ENCODE measurements at regions not wholly inside any gene's neighbourhood (a gene's known extent, or its start where the extent isn't known, plus 50 kb on each side); places are given as distances from the start of the nearest gene placed in this dataset.
"Not testable (repeated sequence)": the region's sequence is repeated elsewhere in the genome, so short reads cannot be mapped to it uniquely, and the experiment has no call there.

DNA sequence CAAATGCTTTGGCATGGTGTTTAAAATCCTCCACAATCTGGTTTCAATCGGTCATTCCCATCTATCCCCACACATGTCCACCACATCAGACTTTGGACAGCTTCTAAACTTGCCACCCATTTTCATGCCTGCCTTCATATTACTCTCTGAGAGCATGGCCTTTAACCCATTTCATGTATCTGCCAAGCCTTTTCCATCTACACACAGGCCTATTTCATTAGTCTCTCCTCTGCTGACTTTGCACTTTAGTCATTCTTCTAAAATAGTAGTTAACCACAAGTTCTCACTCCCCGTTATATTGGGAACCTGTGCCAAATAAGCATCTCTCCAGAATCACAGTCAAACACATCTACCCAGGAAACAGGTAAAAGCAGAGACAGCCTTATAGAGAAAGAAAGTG is 142.2 kb downstream of the MZT1 start:
- no peak for DNase-seq

DNA sequence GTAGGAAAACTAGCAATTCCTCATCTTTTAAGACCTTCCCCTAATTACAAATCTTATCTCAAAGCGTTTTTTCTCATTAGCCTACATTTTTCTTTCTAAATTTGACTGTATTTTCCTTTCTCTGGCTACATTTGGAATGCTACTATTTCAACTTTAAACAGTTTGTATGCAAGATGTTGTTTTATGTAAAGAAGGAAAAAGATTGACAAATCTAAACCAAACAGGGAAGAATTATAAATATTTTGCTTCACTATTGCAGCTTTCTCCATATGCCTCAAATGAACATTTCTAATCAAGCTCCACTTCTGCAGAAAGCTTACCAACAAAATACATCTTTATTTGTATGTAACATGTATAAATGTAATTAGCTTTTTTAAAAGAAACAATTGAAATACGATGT is 156.2 kb downstream of the MZT1 start:
- DNase-seq = no peak

DNA sequence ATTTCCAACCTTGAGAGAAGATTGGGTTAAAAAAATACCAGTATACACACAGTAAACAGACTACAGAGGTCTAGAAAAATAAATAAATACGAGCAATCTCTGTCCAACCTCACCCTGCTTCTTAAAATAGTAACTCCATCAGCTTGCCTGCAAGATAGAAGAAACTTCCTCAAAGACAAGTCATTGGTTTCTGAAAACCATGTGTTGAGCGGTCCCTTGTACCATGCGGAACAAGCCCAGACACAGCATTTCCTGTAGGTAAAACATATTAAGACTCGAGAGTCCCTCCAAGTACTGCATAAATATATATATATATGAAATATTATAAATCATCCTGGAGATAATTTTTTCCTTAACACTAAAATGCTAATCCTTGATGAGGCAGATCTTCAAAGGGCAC is 157.4 kb downstream of the MZT1 start:
- DNase-seq = no peak

DNA sequence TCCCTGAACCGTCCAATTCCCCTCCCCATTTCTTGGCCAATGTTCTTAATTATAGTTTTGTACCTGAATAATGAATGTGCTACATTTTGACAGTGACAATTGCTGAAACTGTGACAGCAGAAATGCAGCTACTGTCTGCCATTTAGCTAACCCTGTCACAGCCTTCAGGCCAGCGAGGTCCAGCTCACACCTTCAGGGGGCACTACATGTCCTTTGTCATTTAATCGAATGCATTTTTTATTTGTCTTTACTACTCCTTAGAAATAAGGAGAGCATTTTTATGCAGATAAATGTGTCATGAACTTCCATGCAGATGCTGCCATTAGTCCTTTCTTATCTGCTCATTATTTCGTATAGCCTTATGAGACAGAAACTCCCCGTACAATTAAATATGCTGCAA is 159.9 kb downstream of the MZT1 start:
- DNase-seq = no peak

DNA sequence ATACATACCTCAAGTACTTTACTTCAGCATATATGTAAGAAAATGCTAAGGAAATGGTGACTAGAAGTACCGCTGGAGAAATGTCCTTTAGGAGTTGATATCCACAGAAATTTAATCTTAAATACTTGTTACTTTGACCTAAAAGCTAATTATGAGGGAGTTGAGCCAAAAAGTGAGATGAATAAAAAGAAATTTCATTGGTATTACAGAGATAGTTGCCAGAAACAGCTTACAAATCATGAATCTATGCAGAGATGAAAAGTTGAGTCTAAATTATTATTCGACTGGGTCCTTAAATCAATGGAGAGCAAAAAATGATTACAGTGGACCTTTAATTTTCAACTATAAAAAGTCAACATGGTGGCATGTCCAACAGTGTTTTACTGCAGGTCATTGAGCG is 160.9 kb downstream of the MZT1 start:
- DNase-seq = no peak

DNA sequence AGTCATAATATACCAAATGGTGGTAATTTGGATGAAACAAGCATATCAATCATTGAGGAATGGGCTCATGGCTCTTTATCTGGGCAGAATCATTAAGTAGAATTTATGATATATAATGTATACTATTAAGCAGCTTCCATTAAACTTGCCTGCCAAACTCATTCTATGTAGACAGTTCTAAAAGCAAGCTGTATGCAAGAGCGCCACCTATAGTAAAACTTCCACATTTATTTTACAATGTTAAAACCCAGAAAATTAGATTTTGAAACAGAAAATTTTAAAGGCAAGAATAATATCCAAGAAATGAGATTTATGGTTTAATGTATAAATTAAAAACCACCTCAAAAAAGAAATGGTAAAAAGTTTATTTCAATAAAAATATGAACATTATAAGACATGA is 161.5 kb downstream of the MZT1 start:
- DNase-seq = peak; percentile 43

DNA sequence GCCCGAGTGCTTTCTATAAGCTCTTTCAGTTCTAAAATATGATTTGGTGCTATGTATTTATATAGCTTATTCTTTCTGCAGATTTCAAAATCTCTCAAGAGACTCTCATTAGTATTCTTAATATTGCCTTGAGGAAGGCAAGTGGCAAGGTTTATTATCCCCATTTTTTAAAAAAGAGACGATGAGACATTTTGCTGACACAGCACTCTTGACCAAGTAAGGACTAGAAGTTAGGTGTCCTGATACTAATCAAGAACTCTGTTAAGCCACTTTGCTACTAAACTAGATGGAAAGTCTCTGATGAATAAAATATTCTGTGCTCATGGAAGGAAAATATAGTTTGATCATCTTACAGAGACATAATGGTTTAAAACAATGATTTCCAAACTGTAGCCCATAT is 164.7 kb downstream of the MZT1 start:
- no peak for DNase-seq

DNA sequence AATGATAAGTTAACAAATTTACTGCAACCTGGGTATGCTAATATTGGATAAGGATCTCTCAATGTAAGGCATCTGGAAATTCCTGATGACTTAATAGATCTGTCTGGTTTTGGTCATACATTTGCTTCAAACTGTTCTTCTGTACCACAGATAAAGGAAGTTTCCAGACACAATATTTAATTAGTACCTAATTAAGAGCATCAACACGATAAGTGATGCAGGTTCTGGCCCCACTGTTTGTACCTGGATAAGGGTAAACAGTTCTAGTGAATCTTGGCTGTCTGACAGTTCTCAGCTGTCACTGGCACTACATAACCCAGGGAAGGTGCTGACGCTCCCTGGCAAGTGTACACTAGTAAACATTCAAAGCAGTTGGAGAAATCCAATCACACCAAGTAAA is 165.6 kb downstream of the MZT1 start:
- no peak for DNase-seq

DNA sequence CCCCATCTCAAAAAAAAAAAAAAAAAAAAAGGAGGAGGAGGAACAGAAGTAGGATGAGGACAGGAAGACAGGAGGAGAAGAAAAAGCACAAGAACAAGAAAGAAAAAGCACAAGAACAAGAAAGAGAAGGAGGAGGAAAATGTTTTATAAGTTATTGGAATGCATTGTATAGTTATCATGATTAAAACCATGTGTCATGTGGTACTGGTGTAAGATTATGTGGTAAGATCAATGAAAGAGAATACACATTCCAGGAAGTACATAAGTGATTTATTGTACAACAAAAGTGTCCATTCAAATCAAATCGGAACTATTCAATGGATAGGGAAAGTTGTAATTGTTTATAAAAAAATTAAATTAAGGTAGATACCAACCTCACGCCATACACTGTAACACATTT is 167.7 kb downstream of the MZT1 start:
- DNase-seq = no peak

DNA sequence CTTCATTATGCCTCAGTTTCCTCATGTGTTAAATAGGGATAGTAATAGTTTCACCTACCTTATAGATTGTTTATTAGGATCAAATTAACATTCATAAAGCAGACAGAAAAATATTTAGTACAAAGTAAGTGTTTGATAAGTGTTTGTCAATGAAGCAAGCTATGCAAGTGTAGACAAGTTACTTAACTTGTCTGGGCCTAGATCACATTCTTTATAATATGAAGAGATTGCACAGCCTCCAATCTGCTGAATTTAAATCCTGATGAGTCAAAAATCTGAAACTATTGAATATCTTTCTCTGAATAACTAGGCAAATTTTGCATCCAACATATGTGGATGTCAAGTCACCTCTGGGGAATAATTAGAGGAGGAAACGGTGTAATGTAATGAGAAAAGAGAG is 170.5 kb downstream of the MZT1 start:
- no peak for DNase-seq

DNA sequence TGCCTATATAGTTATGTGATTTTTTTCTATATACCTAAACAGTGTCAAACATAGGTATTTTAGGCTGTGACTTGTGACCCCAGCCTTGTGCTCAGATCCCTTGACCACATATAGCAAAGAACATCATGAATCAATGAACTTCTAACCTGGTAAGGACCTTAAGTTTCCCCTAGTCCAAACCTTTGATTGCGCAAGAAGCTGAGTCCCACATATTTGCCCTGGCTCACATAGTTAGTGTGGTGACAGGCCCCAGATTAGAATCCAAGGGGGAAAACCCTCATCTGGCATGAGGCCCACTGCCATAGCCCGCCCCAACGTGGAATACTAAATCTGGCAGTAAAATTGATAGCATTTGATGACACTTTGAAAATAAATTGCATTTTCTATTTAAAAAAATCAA is 171.8 kb downstream of the MZT1 start:
- no peak for DNase-seq

DNA sequence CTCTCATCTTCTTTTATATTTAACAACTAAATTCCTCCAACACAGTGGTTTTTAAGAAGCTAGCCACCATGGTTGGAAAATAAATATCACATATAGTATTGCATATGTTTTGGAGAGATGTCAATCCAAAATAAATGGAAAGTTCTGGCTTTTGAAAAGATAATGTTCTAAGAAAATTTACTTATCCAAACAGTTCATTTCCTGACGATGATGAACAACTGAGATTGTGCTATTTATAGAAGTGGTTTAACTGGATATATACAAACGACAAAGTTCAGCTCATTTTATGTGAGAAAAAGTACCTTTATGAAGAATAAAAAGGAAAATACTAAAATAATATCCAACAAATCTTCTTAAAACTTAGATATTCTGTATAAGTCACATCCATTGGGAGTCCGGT is 174.7 kb downstream of the MZT1 start:
- DNase-seq = no peak

DNA sequence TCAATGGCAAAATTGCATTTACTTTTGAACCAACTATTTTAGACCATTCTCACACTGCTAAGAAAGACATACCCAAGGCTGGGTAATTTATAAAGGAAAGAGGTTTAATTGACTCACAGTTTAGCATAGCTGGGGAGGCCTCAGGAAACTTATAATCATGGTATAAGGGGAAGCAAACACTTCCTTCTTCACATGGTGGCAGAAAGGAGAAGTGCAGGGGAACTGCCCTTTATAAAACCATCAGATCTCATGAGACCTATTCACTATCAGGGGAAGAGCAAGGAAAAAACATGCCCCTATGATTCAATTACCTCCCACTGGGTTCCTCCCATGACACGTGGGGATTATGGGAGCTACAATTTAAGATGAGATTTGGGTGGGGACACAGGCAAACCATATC is 181.5 kb downstream of the MZT1 start:
- DNase-seq = not testable (repeated sequence)

DNA sequence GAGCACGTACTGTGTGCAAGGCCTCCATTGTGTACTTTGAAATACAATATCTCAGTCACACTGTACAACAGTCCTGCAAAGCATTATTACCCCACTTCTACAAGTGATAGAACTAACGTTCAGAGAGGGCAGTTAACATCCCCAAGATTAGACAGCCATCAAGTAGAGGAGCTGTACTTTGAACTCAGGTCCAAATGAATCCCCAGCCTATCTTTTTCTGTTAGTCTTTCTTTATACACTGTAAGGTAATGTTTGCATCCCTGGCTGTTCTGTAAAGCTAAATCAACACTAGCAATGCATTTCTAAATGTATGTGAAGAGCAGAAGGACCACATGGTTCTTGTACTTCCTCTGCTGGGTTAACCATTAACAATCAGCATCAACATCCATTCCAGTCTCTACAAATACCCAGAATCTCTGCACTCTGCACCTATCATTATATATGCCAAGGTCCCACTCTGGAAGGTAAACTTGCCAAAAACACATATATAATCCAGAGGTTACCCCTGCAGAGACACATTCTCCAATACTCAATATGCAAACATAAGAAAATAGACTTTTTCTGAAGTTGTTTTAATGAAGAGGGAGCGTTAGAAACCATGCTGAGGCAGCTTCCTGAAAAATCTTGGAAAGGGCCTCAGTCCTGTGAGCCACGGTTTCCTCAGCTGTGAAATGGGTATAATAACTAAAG is 182.3 kb downstream of the MZT1 start:
- DNase-seq = no peak

DNA sequence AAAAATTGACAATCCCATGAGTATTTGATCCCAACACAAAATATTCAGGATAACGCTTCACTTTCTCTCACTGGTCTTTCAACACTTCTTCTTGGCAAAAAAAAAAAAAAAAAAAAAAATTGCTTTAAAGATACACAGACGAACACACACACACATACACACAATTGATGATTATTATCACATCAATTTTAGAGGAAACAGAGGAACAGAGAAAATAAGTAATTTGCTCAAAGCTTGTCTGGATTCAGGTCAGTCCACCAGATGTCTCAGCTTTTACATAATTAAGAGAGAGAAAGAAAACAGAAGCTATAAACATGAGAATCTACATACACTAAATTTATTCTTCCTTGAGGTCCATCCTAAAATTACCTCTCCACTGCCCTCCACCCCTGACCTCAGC is 183.4 kb downstream of the MZT1 start:
- no peak for DNase-seq

DNA sequence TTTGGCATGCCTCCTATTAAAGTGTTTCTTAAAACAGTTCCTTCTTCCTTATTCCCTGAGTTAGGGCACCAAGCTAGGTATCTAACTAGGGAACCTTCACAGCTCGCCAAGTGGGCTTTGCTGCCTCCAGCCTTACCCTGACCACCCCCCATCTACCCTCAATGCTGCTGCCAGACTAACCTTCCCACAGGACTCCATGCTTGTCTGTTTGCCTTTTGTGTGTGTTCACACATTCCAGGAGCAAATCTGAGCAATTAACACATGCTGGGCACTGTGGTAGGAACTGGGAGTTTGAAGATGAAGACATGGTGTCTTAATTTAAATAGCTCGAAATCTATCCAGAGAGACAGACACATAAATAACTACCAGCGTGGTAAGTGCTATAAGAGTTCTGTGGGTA is 185.2 kb downstream of the MZT1 start:
- no peak for DNase-seq

DNA sequence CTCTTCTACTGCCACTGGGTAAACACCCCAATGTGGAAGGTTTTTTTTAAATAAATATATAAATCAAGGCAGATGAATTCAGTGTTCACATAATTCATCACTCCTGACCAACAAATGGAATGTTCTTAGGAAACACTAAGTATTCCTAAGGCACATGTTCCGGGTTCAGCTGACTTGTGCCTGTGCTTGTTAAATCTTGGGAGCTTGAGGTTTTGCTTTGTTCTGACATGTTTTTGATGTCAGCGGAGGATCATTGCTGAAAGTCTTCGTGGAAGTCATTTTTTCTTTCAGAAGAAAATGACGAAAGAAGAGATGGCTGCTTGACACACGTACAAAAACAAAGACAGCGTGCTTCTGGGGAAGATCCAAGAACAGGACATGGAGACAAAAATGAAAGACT is 185.8 kb downstream of the MZT1 start:
- no peak for DNase-seq

DNA sequence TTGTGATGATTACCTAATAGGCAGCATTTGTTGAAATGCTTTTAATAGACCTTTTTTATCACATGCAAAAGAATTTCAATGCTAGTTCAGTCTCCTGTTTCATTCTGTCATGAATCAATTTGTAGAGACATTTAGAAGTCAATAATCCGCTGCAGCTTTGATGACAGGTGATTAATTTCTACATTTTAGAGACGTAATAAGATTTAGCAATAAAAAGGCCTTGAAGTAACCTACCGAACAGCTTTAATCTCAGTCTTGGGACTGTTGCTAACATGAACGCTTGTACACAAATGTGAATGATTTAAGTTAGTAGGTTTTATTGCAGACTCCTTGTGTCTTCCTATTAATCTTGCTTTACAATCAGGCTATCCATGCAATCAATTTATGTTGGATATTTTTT is 186.5 kb downstream of the MZT1 start:
- no peak for DNase-seq

DNA sequence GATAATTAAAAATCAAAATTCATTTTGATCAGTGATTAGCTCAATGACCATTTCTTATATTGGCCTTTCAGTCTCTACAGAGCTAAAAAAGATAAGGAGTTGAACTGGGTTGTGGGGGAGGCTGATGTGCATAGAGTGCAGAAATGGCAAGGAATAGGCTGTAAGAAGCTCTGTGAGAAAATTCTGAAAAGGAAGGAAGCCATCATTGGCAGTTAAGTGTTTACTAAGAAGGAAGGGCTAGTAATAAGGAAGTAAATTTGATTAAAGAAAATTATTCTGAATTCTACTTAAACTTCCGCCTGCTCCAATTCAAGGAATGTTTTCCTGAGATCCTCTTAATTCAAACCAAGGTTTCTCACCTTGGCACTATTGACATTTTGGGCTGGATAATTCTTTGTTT is 187.5 kb downstream of the MZT1 start:
- DNase-seq = no peak

DNA sequence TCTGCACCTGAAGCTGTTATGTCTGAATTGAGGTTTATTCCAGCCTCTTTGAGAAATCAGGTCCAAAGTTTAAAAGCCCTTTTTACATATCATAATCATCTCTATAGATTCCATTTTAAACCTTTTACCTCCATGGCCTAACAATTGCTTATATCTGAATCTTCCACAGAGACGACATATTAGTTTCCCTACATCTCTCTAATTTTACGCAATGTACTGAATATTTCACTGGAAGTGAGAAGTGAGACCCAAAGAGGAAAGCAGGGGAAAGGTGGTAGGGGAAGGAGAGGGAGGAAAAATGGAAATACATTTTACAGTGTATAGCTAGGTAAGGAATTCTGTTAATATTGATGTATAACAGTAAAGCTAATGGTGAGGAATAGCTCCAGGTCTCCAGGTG is 189.6 kb downstream of the MZT1 start:
- no peak for DNase-seq

DNA sequence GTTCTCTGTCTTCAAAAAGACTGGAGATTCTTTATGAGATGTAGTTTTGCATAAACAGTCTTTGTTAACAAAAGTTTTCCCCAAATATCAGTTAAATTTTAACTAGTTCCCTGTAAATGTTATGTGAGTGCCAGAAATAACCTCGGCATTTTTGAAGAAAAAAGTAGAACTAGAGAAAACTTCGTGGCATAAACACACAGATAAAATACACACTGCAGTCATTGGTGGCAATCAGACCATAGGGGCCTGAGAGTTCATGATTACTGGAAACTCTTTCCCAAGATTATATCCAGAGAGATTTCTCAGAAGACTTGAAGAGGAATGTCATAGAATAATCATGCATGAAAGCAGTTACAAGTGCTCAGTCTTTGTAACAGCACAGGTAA is 190.0 kb downstream of the MZT1 start:
- no peak for DNase-seq

DNA sequence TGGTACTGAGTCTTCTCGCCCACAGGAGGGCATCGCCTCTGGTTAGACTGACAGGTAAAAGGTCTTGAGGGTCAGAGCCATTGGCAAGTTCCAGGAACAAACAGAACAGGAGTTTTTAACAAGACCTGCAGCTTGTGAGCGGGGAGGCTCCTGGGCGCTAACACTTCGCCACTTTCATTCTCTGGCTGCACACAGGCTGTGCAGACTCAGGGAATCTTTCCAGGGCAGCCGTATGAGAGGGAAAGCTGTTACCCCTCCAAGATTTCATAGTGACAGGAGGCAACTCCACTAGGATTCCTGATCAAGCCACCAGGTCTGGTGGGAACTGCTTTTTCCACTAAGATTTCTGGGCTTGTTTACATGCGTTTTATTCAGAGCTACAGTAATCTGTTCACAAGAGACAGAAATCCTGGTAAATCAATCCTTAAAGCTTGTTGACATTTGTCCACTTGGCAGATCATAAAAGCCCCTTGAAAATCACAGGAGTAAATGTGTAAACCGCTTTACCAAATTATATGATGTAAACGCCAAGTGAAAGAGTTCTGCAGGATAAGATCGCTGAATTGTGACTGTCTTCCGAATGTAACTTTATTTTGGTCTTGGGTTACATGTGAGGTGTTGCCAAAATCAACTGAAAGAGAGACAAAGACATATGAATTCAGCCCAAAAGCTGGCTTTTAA is 190.6 kb downstream of the MZT1 start:
- peak; percentile 21 for DNase-seq

DNA sequence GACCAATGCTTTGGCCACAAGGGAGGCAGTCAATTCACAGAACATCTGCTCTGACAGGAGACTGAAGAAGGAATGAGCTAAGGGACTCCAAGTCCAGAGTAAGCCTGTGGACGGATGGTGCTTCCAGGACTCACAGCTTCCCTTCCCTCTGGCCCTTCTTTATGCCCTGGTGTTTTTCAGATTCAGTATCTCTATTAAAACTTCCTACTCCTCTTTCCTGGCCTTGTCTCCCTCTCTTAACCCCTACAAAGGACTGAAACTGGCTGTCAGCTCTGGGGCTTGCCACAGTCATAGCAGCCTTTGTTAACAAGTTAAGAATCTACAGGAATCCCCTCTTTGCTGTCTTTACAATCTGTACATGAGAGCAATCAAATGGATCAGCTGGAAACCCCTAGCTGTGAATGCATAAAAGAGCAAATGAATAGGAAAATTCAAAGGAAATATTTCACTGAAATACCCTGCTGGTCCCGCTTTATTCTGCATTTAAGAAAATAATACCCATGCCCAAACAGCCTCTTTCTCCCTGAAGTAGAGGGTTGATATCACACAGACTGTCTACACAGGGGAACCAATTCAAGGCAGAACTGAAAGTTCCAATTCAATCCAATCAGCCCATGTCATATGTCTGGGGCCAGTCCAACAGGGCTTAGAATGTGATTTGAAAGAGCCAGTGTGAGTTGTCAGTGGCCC is 192.3 kb downstream of the MZT1 start:
- DNase-seq = no peak

DNA sequence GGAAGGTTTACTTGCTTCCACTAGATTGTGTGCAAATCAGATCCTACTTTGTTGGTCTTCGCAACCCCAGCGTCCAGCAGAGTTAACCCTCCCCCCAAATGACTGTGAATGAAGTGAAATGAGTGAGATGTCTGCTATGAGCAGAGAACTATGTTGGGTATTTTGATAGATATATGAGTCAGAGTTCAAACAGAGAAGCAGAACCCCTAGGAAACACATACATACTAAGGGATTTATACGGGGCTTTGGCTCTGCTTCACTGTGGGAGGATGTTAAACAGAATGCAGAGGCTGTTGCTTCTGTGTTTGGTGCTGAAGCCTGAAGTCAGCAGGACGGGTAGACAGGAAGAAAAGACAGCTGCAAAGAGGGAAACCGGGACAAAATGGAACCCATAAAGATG is 197.0 kb downstream of the MZT1 start:
- no peak for DNase-seq

DNA sequence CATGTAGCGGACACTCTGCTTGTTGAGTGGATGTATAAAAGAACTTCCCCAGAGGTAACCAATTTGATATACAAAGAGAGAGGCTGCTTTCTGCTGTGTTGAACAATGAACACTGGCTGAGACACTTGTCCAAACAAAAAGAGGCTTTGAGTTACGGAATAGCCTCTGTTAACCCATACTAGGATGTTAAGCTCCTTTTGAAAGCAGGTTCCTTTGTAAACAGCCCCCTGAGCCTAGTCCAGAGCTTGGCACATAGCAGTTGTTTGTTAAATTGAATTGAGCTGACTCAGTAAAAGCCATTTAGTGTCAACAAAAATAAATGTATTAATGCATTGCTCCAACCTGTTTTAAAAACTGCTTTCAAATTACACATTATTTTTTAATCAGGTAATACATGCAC is 200.1 kb downstream of the MZT1 start:
- DNase-seq = no peak
